GM04504 (cell line): ENCODE measurements at regions not wholly inside any gene's neighbourhood (a gene's known extent, or its start where the extent isn't known, plus 50 kb on each side); places are given as distances from the start of the nearest gene placed in this dataset.
"Not testable (repeated sequence)": the region's sequence is repeated elsewhere in the genome, so short reads cannot be mapped to it uniquely, and the experiment has no call there.

Source experiments
- DNase-seq: peaks from one replicate; pipeline ENCODE4 v3.0.0-alpha.2; 2012; ENCODE audit warnings: low read depth

GRCh38 chr4:23956601-23957364 lies 66.9 kb upstream of the PPARGC1A start:
- DNase-seq, result no peak

GRCh38 chr4:23952258-23952657 lies 62.4 kb upstream of the PPARGC1A start:
- DNase-seq, result no peak

- DNase-seq, result no peak
Measured at GRCh38 chr4:23947826-23948225, 58.0 kb upstream of the PPARGC1A start.

- DNase-seq, result no peak
Measured at GRCh38 chr4:23946299-23946698, 56.5 kb upstream of the PPARGC1A start.

GRCh38 chr4:23945451-23946017 lies 55.7 kb upstream of the PPARGC1A start:
- peak; percentile 59 for DNase-seq

GRCh38 chr4:23944556-23944955 lies 54.7 kb upstream of the PPARGC1A start:
- not testable (repeated sequence) for DNase-seq

GRCh38 chr4:23943478-23943877 lies 53.6 kb upstream of the PPARGC1A start:
- no peak for DNase-seq

- no peak for DNase-seq
Measured at GRCh38 chr4:23942471-23942870, 52.6 kb upstream of the PPARGC1A start.
